ENCODE measurements at regions not wholly inside any gene's neighbourhood (a gene's known extent, or its start where the extent isn't known, plus 50 kb on each side); places are given as distances from the start of the nearest gene placed in this dataset.

DNA sequence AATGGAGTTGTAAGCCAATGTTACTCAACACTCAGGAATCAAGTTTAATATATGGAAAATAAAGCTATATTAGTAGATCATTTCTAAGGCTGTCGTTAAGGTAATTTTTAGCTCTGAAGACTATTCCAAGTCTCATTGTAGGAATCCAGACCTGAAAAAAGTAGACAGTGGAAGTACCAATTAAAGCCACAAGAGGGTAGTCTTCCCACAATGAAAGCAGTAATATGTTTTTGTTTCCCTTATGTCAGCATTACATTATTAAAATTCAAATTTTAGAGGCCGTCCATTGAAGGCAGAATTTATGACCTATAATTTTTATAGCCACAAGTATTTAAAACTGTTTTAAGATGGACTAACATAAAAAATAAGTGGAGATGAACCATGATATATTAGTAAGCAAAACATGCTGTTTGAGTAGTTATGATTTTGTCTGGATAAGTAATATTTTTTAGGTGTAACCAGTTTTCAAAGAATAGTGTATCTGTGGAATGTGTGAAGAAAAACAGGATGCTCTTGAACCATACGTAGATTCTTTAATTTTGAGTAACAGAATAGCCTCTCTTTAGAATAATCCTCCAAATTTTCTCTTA lies 372.6 kb upstream of the TECRL start:
- TF ChIP-seq EZH2phosphoT487 (IDR thresholded peaks at IDR 0.05; ENCODE audit: borderline replicate concordance, low read depth, low read length) = no peak
- TF ChIP-seq, protein P1, sequence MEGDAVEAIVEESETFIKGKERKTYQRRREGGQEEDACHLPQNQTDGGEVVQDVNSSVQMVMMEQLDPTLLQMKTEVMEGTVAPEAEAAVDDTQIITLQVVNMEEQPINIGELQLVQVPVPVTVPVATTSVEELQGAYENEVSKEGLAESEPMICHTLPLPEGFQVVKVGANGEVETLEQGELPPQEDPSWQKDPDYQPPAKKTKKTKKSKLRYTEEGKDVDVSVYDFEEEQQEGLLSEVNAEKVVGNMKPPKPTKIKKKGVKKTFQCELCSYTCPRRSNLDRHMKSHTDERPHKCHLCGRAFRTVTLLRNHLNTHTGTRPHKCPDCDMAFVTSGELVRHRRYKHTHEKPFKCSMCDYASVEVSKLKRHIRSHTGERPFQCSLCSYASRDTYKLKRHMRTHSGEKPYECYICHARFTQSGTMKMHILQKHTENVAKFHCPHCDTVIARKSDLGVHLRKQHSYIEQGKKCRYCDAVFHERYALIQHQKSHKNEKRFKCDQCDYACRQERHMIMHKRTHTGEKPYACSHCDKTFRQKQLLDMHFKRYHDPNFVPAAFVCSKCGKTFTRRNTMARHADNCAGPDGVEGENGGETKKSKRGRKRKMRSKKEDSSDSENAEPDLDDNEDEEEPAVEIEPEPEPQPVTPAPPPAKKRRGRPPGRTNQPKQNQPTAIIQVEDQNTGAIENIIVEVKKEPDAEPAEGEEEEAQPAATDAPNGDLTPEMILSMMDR (conservative IDR thresholded peaks at IDR 0.05; ENCODE audit: low read length) = peak; percentile 83

All from OCI-LY7 (cell line).